Adipocyte (in vitro differentiated cells): ENCODE measurements at regions not wholly inside any gene's neighbourhood (a gene's known extent, or its start where the extent isn't known, plus 50 kb on each side); places are given as distances from the start of the nearest gene placed in this dataset.
"Not testable (repeated sequence)": the region's sequence is repeated elsewhere in the genome, so short reads cannot be mapped to it uniquely, and the experiment has no call there.

Experiments used
- DNase-seq: peaks from one replicate; pipeline ENCODE4 v3.0.0-alpha.2; 2015; ENCODE audit warnings: low read depth
- H3K27me3 ChIP-seq: replicated peaks from 2 replicates; pipeline ENCODE4 v1.7.0; 2013; ENCODE audit warnings: mild to moderate bottlenecking, low read length, moderate library complexity; ENCODE audit not compliant: control insufficient read depth, insufficient read depth
- H3K36me3 ChIP-seq: 2 replicates; pipeline ENCODE4 v1.7.0; 2013; ENCODE audit warnings: low read length, mild to moderate bottlenecking, moderate library complexity; ENCODE audit not compliant: control insufficient read depth, insufficient read depth, severe bottlenecking
- H3K4me1 ChIP-seq: 2 replicates; pipeline ENCODE4 v1.7.0; 2013; ENCODE audit warnings: mild to moderate bottlenecking, low read length, moderate library complexity; ENCODE audit not compliant: control insufficient read depth, insufficient read depth
- H3K4me3 ChIP-seq: 2 replicates; pipeline ENCODE4 v1.7.0; 2013; ENCODE audit warnings: mild to moderate bottlenecking, low read length, moderate library complexity
- H3K9ac ChIP-seq: 2 replicates; pipeline ENCODE4 v1.7.0; 2013; ENCODE audit warnings: mild to moderate bottlenecking, low read length, moderate library complexity
- H3K9me3 ChIP-seq: 2 replicates; pipeline ENCODE4 v1.7.0; 2013; ENCODE audit warnings: mild to moderate bottlenecking, low read length, moderate library complexity; ENCODE audit not compliant: control insufficient read depth

GRCh38 chrX:116749943-116750342, 287.2 kb upstream of the CT83 start:
- Histone ChIP-seq H3K4me3 (no peak overlapping the region), H3K36me3 (no peaks in the 10 kb centered on the region), H3K4me1 (no peaks in the 10 kb centered on the region), H3K27me3 (no peaks in the 10 kb centered on the region), H3K9ac (no peak overlapping the region), H3K9me3 (no peaks in the 10 kb centered on the region)
- no peak for DNase-seq

- no peak for DNase-seq
- no peaks in the 10 kb centered on the region for H3K36me3 ChIP-seq
- no peak overlapping the region for H3K9ac ChIP-seq
- H3K4me1 ChIP-seq: no peaks in the 10 kb centered on the region
- H3K27me3 ChIP-seq: no peaks in the 10 kb centered on the region
- H3K9me3 ChIP-seq: no peaks in the 10 kb centered on the region
- H3K4me3 ChIP-seq: no peak overlapping the region
Measured at GRCh38 chrX:116732214-116732613, 269.4 kb upstream of the CT83 start.

- no peak overlapping the region for H3K9ac ChIP-seq
- no peak for DNase-seq
- no peak overlapping the region for H3K4me3 ChIP-seq
- H3K4me1 ChIP-seq: no peaks in the 10 kb centered on the region
- no peaks in the 10 kb centered on the region for H3K36me3 ChIP-seq
- H3K27me3 ChIP-seq: no peaks in the 10 kb centered on the region
- H3K9me3 ChIP-seq: no peaks in the 10 kb centered on the region
Measured at GRCh38 chrX:116726806-116727205, 264.0 kb upstream of the CT83 start.

- no peak for DNase-seq
- Histone ChIP-seq H3K9me3 (no peaks in the 10 kb centered on the region), H3K4me1 (no peaks in the 10 kb centered on the region), H3K9ac (no peak overlapping the region), H3K27me3 (no peaks in the 10 kb centered on the region), H3K4me3 (no peak overlapping the region), H3K36me3 (no peaks in the 10 kb centered on the region)
Measured at GRCh38 chrX:116694046-116694445, 231.3 kb upstream of the CT83 start.

GRCh38 chrX:116679544-116679943, 216.8 kb upstream of the CT83 start:
- H3K4me1 ChIP-seq, H3K4me3 ChIP-seq, H3K36me3 ChIP-seq, H3K27me3 ChIP-seq, H3K9ac ChIP-seq, H3K9me3 ChIP-seq, DNase-seq: not testable (repeated sequence)

- no peaks in the 10 kb centered on the region for H3K36me3 ChIP-seq
- H3K27me3 ChIP-seq: no peaks in the 10 kb centered on the region
- H3K4me3 ChIP-seq: no peak overlapping the region
- H3K9me3 ChIP-seq: no peaks in the 10 kb centered on the region
- H3K9ac ChIP-seq: no peak overlapping the region
- no peaks in the 10 kb centered on the region for H3K4me1 ChIP-seq
- no peak for DNase-seq
Measured at GRCh38 chrX:116667346-116668134, 204.8 kb upstream of the CT83 start.

- H3K9ac ChIP-seq: no peak overlapping the region
- H3K9me3 ChIP-seq: peaks cover 3% of the 10 kb centered on the region
- no peak overlapping the region for H3K4me3 ChIP-seq
- no peak for DNase-seq
- no peaks in the 10 kb centered on the region for H3K4me1 ChIP-seq
- no peaks in the 10 kb centered on the region for H3K36me3 ChIP-seq
- no peaks in the 10 kb centered on the region for H3K27me3 ChIP-seq
Measured at GRCh38 chrX:116657071-116657470, 194.3 kb upstream of the CT83 start.

- no peaks in the 10 kb centered on the region for H3K9me3 ChIP-seq
- H3K36me3 ChIP-seq: no peaks in the 10 kb centered on the region
- H3K9ac ChIP-seq: no peak overlapping the region
- no peak overlapping the region for H3K4me3 ChIP-seq
- DNase-seq: no peak
- H3K27me3 ChIP-seq: no peaks in the 10 kb centered on the region
- no peaks in the 10 kb centered on the region for H3K4me1 ChIP-seq
Measured at GRCh38 chrX:116628464-116628863, 165.7 kb upstream of the CT83 start.

GRCh38 chrX:116618546-116618945, 155.8 kb upstream of the CT83 start:
- Histone ChIP-seq H3K36me3 (no peaks in the 10 kb centered on the region), H3K4me3 (no peak overlapping the region), H3K4me1 (no peaks in the 10 kb centered on the region), H3K27me3 (no peaks in the 10 kb centered on the region), H3K9ac (no peak overlapping the region), H3K9me3 (no peaks in the 10 kb centered on the region)
- no peak for DNase-seq

GRCh38 chrX:116607776-116608175, 145.0 kb upstream of the CT83 start:
- no peak overlapping the region for H3K4me3 ChIP-seq
- no peak overlapping the region for H3K9ac ChIP-seq
- no peaks in the 10 kb centered on the region for H3K27me3 ChIP-seq
- no peaks in the 10 kb centered on the region for H3K36me3 ChIP-seq
- no peaks in the 10 kb centered on the region for H3K9me3 ChIP-seq
- no peaks in the 10 kb centered on the region for H3K4me1 ChIP-seq
- no peak for DNase-seq

- no peaks in the 10 kb centered on the region for H3K4me1 ChIP-seq
- peaks cover 2% of the 10 kb centered on the region for H3K9me3 ChIP-seq
- no peak overlapping the region for H3K4me3 ChIP-seq
- H3K36me3 ChIP-seq: no peaks in the 10 kb centered on the region
- H3K27me3 ChIP-seq: no peaks in the 10 kb centered on the region
- DNase-seq: no peak
- no peak overlapping the region for H3K9ac ChIP-seq
Measured at GRCh38 chrX:116605576-116605975, 142.8 kb upstream of the CT83 start.

GRCh38 chrX:116596010-116596409, 133.2 kb upstream of the CT83 start:
- no peaks in the 10 kb centered on the region for H3K9me3 ChIP-seq
- no peaks in the 10 kb centered on the region for H3K36me3 ChIP-seq
- DNase-seq: no peak
- H3K27me3 ChIP-seq: no peaks in the 10 kb centered on the region
- no peak overlapping the region for H3K4me3 ChIP-seq
- no peak overlapping the region for H3K9ac ChIP-seq
- H3K4me1 ChIP-seq: no peaks in the 10 kb centered on the region
